PC-3 (cell line): ENCODE measurements at regions not wholly inside any gene's neighbourhood (a gene's known extent, or its start where the extent isn't known, plus 50 kb on each side); places are given as distances from the start of the nearest gene placed in this dataset.

Experiments
- ATAC-seq: fragments of 200-7000 bp; cut with Tn5 transposase; 2 replicates; pipeline ENCODE4 v1.9.1; 2020; ENCODE audit warnings: mild to moderate bottlenecking, moderate library complexity
- BruUV-seq: library from RNA; stranded (reverse); fragments of 400-500 nt; replicated peaks from 2 replicates; lab custom pipeline; 2021; lab: Mats Ljungman, UMichigan
- CTCF ChIA-PET: fragments of 300-600 bp; sonication (Branson Sonifier 250); formaldehyde crosslinking; loops from one replicate; lab custom pipeline; 2022; ENCODE audit warnings: antibody characterized with exemption; lab: Charles Lee
- POLR2A ChIA-PET: fragments of 300-600 bp; sonication (Branson Sonifier 250); formaldehyde crosslinking; loops from one replicate; lab custom pipeline; 2022; ENCODE audit warnings: antibody characterized with exemption; ENCODE audit not compliant: unreplicated experiment; lab: Charles Lee
- DNase-seq: peaks from one replicate; pipeline ENCODE4 v3.0.0-alpha.2; 2015
- H2AFZ ChIP-seq: fragments of 300-600 bp; sonication (generic); 2 replicates; pipeline ENCODE4 v1.6.0; 2016; ENCODE audit warnings: antibody characterized with exemption, low read length
- H3F3A ChIP-seq: fragments of 300-600 bp; sonication (generic); one replicate; pipeline ENCODE4 v1.6.0; 2017; ENCODE audit warnings: antibody characterized with exemption, low read length, control low read depth, mild to moderate bottlenecking; ENCODE audit not compliant: unreplicated experiment
- H3K27ac ChIP-seq: fragments of 300-600 bp; sonication (generic); 2 replicates; pipeline ENCODE4 v1.5.1; 2016; ENCODE audit warnings: mild to moderate bottlenecking, low read length
- H3K27me3 ChIP-seq: fragments of 300-600 bp; sonication (generic); 2 replicates; pipeline ENCODE4 v1.6.1; 2016; ENCODE audit warnings: low read length, mixed read lengths
- H3K36me3 ChIP-seq: fragments of 300-600 bp; sonication (generic); 2 replicates; pipeline ENCODE4 v1.6.1; 2016; ENCODE audit warnings: low read depth, mixed run types, low read length, mixed read lengths
- H3K4me1 ChIP-seq: fragments of 300-600 bp; sonication (generic); 2 replicates; pipeline ENCODE4 v1.5.1; 2016; ENCODE audit warnings: low read length; ENCODE audit not compliant: insufficient read depth
- H3K4me2 ChIP-seq: fragments of 300-600 bp; sonication (generic); 2 replicates; pipeline ENCODE4 v1.6.0; 2016; ENCODE audit warnings: low read length
- H3K4me3 ChIP-seq: fragments of 300-600 bp; sonication (generic); 2 replicates; pipeline ENCODE4 v1.5.1; 2016; ENCODE audit warnings: mild to moderate bottlenecking, low read length, mixed read lengths
- H3K79me2 ChIP-seq: fragments of 300-600 bp; sonication (generic); 2 replicates; pipeline ENCODE4 v1.6.1; 2017; ENCODE audit warnings: low read length, mixed read lengths
- H3K9ac ChIP-seq: fragments of 300-600 bp; sonication (generic); 2 replicates; pipeline ENCODE4 v1.6.0; 2016; ENCODE audit warnings: mild to moderate bottlenecking, low read length
- H3K9me2 ChIP-seq: fragments of 300-600 bp; sonication (generic); replicated peaks from 2 replicates; pipeline ENCODE4 v1.6.1; 2016; ENCODE audit warnings: mixed run types, low read length, mixed read lengths
- H3K9me3 ChIP-seq: fragments of 300-600 bp; sonication (generic); 2 replicates; pipeline ENCODE4 v1.6.1; 2016; ENCODE audit warnings: low read length, mixed read lengths
- H4K20me1 ChIP-seq: fragments of 300-600 bp; sonication (generic); 2 replicates; pipeline ENCODE4 v1.6.1; 2016; ENCODE audit warnings: low read length, mixed read lengths
- CTCF ChIP-seq: fragments of 300-600 bp; sonication (generic); conservative IDR thresholded peaks from 2 replicates; pipeline ENCODE4 v1.5.1; 2017; ENCODE audit warnings: antibody characterized with exemption, low read depth, mild to moderate bottlenecking, low read length
- EZH2 ChIP-seq: fragments of 300-600 bp; sonication (generic); IDR thresholded peaks from one replicate; pipeline ENCODE4 v1.6.1; 2017; ENCODE audit warnings: antibody characterized with exemption, mild to moderate bottlenecking, low read length; ENCODE audit not compliant: unreplicated experiment
- EZH2phosphoT487 ChIP-seq: fragments of 300-600 bp; sonication (generic); IDR thresholded peaks from 2 replicates; pipeline ENCODE4 v1.6.1; 2018; ENCODE audit warnings: mild to moderate bottlenecking, antibody characterized with exemption, low read length, borderline replicate concordance
- intact Hi-C: fragments of 100-400 bp; cut with micrococcal nuclease; formaldehyde crosslinking; loops from 2 replicates; pipeline ENCODE4 v1.9.0; 2023

- Histone ChIP-seq H3K79me2 (no peaks in the 10 kb centered on the region), H3K36me3 (no peaks in the 10 kb centered on the region), H4K20me1 (no peaks in the 10 kb centered on the region), H3K4me3 (no peak overlapping the region), H3K9me2 (no peaks in the 10 kb centered on the region), H3K4me1 (no peaks in the 10 kb centered on the region), H3K9me3 (no peaks in the 10 kb centered on the region), H3K4me2 (no peak overlapping the region), H3K27ac (no peak overlapping the region), H3K9ac (no peak overlapping the region), H2AFZ (no peak overlapping the region), H3K27me3 (peaks cover 22% of the 10 kb centered on the region), H3F3A (no peaks in the 10 kb centered on the region)
- intact Hi-C loops, result no loop called here
- POLR2A ChIA-PET, result no interaction called here
- BruUV-seq, result no TSS peak
- no peak for DNase-seq
- no peak for TF ChIP-seq EZH2
- no peak for TF ChIP-seq CTCF
- TF ChIP-seq EZH2phosphoT487, result no peak
- no peak for ATAC-seq
- CTCF ChIA-PET, result no interaction called here
Observed at GRCh38 chr1:29467989-29468900, 231.9 kb downstream of the PTPRU start.

- Histone ChIP-seq H2AFZ (no peak overlapping the region), H4K20me1 (no peaks in the 10 kb centered on the region), H3K9me2 (no peaks in the 10 kb centered on the region), H3K4me3 (no peak overlapping the region), H3K9me3 (no peaks in the 10 kb centered on the region), H3K4me2 (no peak overlapping the region), H3K27me3 (peaks cover 6% of the 10 kb centered on the region), H3K79me2 (no peaks in the 10 kb centered on the region), H3K36me3 (no peaks in the 10 kb centered on the region), H3F3A (no peaks in the 10 kb centered on the region), H3K4me1 (no peaks in the 10 kb centered on the region), H3K27ac (no peak overlapping the region), H3K9ac (no peak overlapping the region)
- BruUV-seq, result no TSS peak
- no peak for ATAC-seq
- CTCF ChIA-PET, result no interaction called here
- POLR2A ChIA-PET, result no interaction called here
- TF ChIP-seq EZH2phosphoT487, result no peak
- DNase-seq, result no peak
- intact Hi-C loops, result no loop called here
Observed at GRCh38 chr1:29466258-29466657, 229.9 kb downstream of the PTPRU start.

GRCh38 chr1:29465755-29466154, 229.4 kb downstream of the PTPRU start:
- Histone ChIP-seq H3K4me2 (no peak overlapping the region), H3K9me3 (no peaks in the 10 kb centered on the region), H2AFZ (no peak overlapping the region), H3K27ac (no peak overlapping the region), H3K36me3 (no peaks in the 10 kb centered on the region), H3K9me2 (no peaks in the 10 kb centered on the region), H3K79me2 (no peaks in the 10 kb centered on the region), H3K9ac (no peak overlapping the region), H3F3A (no peaks in the 10 kb centered on the region), H3K4me1 (no peaks in the 10 kb centered on the region), H3K4me3 (no peak overlapping the region), H4K20me1 (no peaks in the 10 kb centered on the region), H3K27me3 (peaks cover 6% of the 10 kb centered on the region; the same call in 1 of the 2 replicates)
- ChIA-PET POLR2A (no interaction called here), CTCF (no interaction called here)
- ATAC-seq (no peak), DNase-seq (peak; percentile 46)
- intact Hi-C loops, result no loop called here
- no peak for TF ChIP-seq CTCF
- TF ChIP-seq EZH2phosphoT487, result no peak
- TF ChIP-seq EZH2, result no peak
- BruUV-seq, result no TSS peak
